Activated naive CD4-positive, alpha-beta T cell treated with Interleukin-2 at 50 U/mL for 16 hours (primary cell): ENCODE measurements at regions not wholly inside any gene's neighbourhood (a gene's known extent, or its start where the extent isn't known, plus 50 kb on each side); places are given as distances from the start of the nearest gene placed in this dataset.

Source experiments
- DNase-seq: peaks from one replicate; pipeline ENCODE4 v3.0.0-alpha.2; 2020

DNA sequence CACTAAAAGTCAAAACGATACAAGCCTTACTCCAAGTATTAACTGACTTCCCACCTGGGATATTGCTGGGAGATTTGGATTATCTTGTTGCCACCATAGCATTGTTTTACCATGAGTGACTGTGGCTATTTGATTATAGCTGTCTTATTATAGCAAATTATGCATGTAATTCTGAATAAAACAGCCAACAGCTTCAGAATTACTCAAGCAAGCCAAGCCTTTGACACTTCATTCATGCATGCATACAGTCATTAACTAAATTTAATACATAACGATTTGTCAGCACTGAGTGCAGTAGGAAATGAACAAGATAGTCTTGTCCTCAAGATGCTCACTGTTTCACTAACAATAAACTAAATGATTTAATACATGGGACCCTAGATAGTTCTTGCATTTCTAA is 133.0 kb upstream of the FRMD6 start:
- no peak for DNase-seq

DNA sequence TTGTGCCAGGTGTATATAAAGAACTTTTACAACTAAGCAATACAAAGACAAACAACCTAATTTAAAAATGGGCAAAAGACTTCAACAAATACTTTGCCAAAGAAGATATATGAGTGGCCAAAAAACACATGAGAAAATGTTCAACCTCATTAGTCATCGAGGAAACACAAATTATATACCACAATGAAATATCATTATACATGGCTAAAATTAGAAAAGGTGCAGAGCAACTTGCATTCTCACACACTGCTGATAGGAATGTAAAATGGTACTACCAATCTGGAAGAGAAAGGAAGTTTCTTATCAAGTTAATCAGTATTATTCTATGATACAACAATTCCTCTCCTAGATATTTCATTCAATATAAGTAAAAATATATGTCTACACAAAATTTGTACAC is 131.6 kb upstream of the FRMD6 start:
- no peak for DNase-seq

DNA sequence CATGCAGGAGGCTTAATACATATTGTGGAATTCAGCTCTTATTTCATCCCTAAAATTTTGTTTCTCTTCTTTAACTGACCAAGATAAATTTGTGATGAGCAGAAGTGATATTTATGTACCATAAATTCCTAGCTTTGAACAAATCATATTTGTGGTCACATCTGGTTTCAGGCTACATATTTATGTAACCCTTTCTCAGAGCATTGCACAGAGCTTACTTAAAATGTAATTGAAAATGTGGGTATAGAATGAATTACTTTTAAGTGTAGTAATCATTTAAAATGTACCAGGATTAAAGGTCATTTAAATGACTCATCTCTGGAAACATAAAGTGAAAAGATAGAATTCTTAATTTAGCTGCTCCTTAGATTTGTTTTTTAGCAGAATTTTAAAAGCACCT is 129.9 kb upstream of the FRMD6 start:
- no peak for DNase-seq

DNA sequence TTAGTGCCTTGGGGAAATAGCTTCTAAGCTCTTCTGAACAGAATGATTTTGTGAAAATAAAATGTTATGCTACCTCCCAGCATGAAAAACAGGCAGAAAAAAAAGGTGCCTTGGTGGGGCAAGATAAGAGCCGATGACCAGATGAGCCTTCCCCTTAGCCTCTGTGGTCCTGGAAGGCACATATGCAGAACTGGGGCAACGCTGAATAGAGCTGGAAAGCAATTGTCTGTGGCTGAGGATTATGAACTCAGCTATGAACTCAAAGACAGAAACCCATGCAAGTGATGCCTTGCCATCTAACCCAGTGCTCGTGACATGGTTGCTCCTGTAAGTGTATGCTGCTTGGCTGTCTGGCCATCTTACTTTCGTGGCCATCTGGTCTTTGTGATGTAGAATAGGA is 128.5 kb upstream of the FRMD6 start:
- DNase-seq = no peak

DNA sequence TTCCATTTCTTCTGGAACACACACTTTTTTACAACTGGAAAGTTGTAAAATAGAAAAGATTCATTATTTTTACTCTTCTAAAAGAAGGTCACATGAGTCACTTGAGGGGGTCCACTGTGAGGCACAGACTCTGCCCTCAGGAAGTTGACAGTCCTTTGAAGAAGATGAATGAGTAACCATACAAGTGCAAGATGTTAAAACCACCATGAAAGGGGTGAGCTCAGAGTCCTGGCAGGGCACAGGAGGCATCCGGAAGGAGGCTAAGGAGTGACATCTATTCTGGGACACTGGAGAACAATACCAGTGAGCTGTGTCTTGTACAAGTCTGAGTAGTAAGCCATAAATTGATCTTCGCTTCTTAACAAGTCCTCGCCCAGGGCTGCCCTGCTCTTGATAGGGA is 126.0 kb upstream of the FRMD6 start:
- no peak for DNase-seq

GRCh38 chr14:51527073-51527472 is 124.6 kb upstream of the FRMD6 start:
- DNase-seq = no peak

DNA sequence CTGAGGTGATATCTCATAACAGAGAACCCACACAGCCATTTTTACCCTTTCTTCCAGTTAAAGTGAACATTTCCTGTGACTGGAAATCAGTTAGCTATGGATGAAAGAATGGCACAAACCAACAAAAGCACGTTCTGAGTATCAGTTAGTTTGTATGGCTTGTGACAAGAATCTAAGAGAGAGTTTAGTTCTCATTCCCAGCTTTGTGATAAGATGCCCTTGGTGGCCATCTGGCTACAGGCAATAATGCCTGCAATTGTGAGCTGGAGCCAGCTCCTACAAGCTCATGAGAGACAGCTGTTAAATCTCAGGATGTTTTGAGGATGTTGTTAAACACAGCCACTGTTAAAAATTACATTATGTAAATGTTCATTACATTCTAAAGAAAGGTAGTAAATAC is 122.0 kb upstream of the FRMD6 start:
- DNase-seq = no peak

DNA sequence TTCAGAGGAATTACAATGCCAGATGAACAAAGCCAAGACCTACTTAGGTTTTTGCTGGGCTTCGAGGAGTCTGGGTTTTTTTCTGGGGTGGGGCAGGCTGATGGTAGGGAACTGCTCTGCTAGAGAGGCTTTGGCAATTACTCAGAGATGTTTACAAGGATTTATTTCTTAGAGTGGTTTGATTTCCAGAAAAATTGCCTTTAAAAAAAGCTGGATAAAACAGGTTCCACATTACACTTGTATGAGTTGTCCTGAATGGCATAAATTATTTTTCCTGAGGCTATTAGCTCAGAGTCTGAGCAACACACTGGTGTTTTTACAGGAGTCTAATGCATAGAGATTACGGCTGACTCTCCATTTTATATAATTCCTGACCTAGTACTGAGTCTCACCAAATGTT is 118.5 kb upstream of the FRMD6 start:
- no peak for DNase-seq

GRCh38 chr14:51533872-51534553 is 117.7 kb upstream of the FRMD6 start:
- no peak for DNase-seq

- no peak for DNase-seq
Observed at GRCh38 chr14:51534610-51535011, 117.1 kb upstream of the FRMD6 start.

DNA sequence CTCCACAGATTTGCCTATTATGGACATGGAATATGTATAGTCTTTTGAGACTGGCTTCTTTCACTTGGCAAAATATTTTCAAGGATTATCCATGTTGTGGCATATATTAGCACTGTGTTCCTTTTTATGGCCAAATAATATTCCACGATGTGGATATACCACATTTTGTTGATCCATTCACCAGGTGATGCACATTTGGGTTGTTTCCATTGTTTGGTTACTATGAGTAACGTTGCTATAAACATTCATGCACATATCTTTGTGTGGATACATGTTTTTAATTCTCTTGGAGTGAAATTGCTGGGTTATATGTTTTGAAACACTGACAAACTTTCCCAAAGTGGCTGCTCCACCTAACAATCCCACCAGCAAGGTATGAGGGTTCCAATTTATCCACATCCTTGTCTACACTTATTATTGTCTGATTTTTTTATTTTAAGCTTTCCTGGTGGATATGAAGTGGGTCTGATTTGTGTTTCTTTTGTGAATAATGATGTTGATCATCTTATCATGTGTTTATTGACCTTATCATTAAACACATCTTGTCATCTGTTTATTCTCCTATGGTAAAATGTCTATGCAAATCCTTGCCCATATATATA is 116.2 kb upstream of the FRMD6 start:
- no peak for DNase-seq

- no peak for DNase-seq
Observed at GRCh38 chr14:51538973-51539372, 112.7 kb upstream of the FRMD6 start.

DNA sequence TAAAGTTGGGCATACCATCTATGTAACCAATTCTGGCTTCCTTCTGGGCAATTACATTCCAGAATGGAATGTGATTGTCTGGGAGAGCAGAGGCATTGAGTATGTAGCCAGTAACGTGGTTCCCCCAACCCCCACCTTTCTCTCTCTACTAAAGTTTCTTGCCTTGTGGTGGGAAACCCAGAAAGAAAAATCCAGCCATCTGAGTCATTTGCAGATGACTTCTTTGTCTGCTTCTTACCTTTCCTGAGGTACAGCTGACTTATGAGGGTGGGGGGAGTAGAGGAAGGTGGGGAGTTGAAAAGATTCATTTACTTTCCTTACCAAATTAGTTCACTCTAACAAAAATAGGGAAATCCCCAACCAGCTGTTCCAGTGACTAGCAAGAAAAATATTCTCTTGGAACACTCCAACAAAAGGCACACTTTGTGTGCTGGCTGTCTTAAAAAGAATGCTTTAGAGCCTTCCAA is 112.1 kb upstream of the FRMD6 start:
- no peak for DNase-seq

- DNase-seq = no peak
Observed at GRCh38 chr14:51540364-51540763, 111.3 kb upstream of the FRMD6 start.

DNA sequence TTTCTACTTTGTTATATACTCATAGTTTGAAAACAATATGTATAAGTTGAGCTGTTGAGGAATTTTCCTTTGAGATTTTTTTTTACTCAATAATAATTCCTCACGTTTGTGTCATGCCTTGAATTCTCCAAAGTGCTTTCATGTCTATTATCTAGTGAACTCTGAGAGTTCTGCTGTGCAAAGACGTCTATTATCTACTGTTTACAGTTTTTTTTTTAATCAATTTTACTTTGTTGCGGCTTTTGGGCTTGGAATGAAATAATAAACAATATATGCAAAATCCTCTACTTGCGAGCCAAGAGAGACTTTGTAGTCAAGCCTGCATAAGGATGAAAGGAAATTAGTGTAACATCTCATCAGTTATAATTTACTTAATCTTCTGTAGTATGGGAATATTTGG is 107.2 kb upstream of the FRMD6 start:
- DNase-seq = no peak

DNA sequence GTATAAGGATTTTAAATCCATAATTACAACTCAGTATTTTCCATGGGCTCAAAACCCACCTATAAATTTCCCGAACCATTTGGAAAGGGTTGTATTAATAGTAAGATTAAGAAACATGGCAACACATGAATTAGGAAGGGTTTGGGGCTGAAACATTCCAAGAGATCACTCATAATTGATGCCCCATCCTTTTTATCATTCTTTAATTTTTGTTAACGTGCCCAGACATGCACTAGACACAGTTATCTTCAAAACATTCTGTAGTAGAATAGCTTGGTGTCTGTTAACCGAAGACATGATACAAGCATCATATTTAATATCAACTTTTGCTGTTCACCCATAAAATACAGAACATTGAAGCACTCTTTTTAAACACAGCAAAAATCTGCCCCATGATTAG is 106.8 kb upstream of the FRMD6 start:
- DNase-seq = no peak

DNA sequence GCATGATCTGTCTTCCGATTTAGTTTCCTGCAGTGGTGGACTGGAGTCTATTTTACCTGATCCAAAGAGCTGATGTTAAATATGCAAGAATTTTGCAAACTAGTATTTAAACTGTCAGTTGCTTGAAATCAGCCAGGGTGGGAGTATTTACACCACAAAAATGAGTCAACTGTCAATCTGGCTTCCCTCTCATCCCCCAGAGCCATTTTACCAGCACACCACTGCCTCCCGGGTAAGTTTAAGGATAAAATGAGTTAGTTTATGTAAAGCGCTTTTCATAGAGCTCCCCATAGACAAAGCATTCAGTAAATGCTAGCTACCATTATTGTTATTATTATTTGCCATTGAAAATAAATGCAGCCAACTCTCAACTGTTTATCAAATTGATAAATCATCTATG is 106.3 kb upstream of the FRMD6 start:
- no peak for DNase-seq

DNA sequence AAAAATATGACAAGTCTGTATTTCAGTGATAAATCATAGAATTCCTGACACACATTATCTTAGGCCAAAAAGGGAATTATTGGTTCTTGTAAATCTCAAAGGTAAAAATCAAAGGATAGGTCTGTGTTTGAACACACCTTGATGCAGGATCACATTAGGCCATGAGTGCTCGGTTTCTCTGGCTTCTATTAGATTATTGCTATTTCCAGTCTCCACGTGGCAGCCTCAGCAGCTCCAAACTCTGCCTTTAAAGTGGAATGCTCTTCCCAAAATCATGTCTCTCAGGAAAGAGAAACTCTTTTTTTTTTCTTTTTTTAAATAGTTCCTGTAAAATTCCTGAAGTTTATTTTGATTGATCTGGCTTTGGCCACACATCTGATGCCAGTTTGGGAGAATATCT is 105.6 kb upstream of the FRMD6 start:
- DNase-seq = no peak

DNA sequence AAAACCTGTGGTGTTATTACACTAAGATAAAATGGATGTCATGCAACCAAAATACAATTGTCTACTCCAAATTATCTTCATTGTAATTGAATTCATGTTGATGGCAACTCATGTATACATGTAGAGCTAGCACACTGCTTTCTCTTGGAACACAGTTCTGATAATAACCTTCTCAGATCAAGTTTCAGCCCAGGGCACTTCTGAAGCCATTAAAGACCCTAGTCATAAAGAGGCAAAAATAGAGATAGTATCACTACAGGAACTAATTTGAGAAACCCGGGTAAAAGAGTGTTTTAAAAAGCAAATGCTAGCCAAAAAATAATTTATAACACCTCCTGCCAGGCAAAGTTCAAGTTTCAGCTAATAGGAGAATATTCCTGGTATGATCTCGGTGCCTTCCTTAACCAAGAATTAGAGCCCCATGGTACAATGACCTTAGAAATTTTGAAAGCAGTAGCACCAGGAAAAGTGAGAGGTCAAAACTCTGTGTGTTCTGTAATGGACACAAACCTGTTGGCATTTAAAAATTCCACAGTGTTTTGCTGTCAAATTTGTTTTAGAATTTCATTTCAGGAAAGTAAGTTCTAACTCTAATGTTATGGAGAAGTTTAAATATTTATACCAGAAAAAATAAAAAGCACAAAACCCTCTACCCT is 105.0 kb upstream of the FRMD6 start:
- no peak for DNase-seq

GRCh38 chr14:51547260-51547659 is 104.5 kb upstream of the FRMD6 start:
- DNase-seq = no peak

- DNase-seq = no peak
Observed at GRCh38 chr14:51547701-51548100, 104.0 kb upstream of the FRMD6 start.

DNA sequence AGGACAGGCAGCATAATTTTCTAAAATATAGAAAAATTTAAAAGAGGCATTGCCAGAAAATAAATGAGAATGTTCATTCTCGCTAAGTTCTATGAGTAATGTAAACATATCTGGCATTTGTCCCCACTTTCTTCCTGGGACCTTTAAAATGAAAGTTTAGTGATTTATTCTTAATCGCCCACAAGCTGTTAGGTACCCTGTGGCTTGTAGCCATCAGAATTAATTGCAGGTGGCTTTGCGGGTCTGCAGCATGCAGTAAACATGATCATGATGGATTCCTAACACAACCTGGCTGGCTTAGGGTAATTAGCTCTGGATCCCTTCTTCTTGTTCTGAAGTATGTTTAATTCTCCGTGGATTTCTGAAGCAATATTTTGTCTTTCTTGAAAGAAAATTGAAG is 103.5 kb upstream of the FRMD6 start:
- DNase-seq = no peak

DNA sequence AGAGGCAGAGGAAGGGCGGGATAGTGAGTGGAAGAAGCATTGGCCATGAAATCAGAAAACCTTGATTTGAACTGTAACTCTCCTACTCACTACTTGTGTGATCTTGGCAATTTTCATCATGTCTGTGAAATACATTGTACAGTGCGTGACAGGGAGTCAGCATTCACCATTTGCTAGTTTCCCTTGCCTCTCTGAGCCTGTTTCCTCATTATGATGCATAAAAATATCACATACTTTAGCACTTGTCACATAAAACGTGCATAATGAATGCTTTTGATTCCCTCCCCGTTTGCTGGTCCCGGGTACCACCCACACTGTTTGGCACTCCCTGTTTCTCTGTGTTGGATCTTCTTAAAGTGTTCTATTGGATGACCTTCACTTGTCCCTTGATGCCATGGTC is 101.1 kb upstream of the FRMD6 start:
- DNase-seq = no peak

- no peak for DNase-seq
Observed at GRCh38 chr14:51552275-51552674, 99.4 kb upstream of the FRMD6 start.
